ENCODE measurements at regions not wholly inside any gene's neighbourhood (a gene's known extent, or its start where the extent isn't known, plus 50 kb on each side); places are given as distances from the start of the nearest gene placed in this dataset.
"Not testable (repeated sequence)": the region's sequence is repeated elsewhere in the genome, so short reads cannot be mapped to it uniquely, and the experiment has no call there.

- no peaks in the 10 kb centered on the region for H3K36me3 ChIP-seq (ENCODE audit: control insufficient read depth, insufficient read depth, low read length, severe bottlenecking)
- DNase-seq (ENCODE audit: low read depth) = no peak
- H3K9me3 ChIP-seq (ENCODE audit: control insufficient read depth, low read length) = no peaks in the 10 kb centered on the region
- H3K4me1 ChIP-seq (ENCODE audit: control insufficient read depth, insufficient read depth, low read length) = no peaks in the 10 kb centered on the region
- H3K4me3 ChIP-seq (ENCODE audit: low read length) = no peak overlapping the region
- H3K9ac ChIP-seq (ENCODE audit: low read length) = no peak overlapping the region
- no peaks in the 10 kb centered on the region for H3K27me3 ChIP-seq (replicated peaks; ENCODE audit: control insufficient read depth, insufficient read depth, low read length)
Observed at GRCh38 chr18:78792736-78793135, 186.9 kb upstream of the SALL3 start.

- no peak for DNase-seq (ENCODE audit: low read depth)
- no peaks in the 10 kb centered on the region for H3K36me3 ChIP-seq (ENCODE audit: control insufficient read depth, insufficient read depth, low read length, severe bottlenecking)
- H3K4me3 ChIP-seq (ENCODE audit: low read length) = no peak overlapping the region
- no peak overlapping the region for H3K9ac ChIP-seq (ENCODE audit: low read length)
- no peaks in the 10 kb centered on the region for H3K4me1 ChIP-seq (ENCODE audit: control insufficient read depth, insufficient read depth, low read length)
- H3K27me3 ChIP-seq (replicated peaks; ENCODE audit: control insufficient read depth, insufficient read depth, low read length) = no peaks in the 10 kb centered on the region
- no peaks in the 10 kb centered on the region for H3K9me3 ChIP-seq (ENCODE audit: control insufficient read depth, low read length)
Observed at GRCh38 chr18:78793313-78794070, 186.1 kb upstream of the SALL3 start.

- Histone ChIP-seq H3K9ac (ENCODE audit: low read length) (no peak overlapping the region), H3K9me3 (ENCODE audit: control insufficient read depth, low read length) (no peaks in the 10 kb centered on the region), H3K4me3 (ENCODE audit: low read length) (no peak overlapping the region), H3K4me1 (ENCODE audit: control insufficient read depth, insufficient read depth, low read length) (no peaks in the 10 kb centered on the region), H3K36me3 (ENCODE audit: control insufficient read depth, insufficient read depth, low read length, severe bottlenecking) (no peaks in the 10 kb centered on the region), H3K27me3 (replicated peaks; ENCODE audit: control insufficient read depth, insufficient read depth, low read length) (no peaks in the 10 kb centered on the region)
- no peak for DNase-seq (ENCODE audit: low read depth)
Observed at GRCh38 chr18:78794071-78794430, 185.6 kb upstream of the SALL3 start.

- H3K27me3 ChIP-seq (replicated peaks; ENCODE audit: control insufficient read depth, insufficient read depth, low read length) = no peaks in the 10 kb centered on the region
- no peak for DNase-seq (ENCODE audit: low read depth)
- H3K9me3 ChIP-seq (ENCODE audit: control insufficient read depth, low read length) = no peaks in the 10 kb centered on the region
- no peaks in the 10 kb centered on the region for H3K36me3 ChIP-seq (ENCODE audit: control insufficient read depth, insufficient read depth, low read length, severe bottlenecking)
- H3K9ac ChIP-seq (ENCODE audit: low read length) = no peak overlapping the region
- H3K4me3 ChIP-seq (ENCODE audit: low read length) = no peak overlapping the region
- H3K4me1 ChIP-seq (ENCODE audit: control insufficient read depth, insufficient read depth, low read length) = no peaks in the 10 kb centered on the region
Observed at GRCh38 chr18:78796693-78797455, 182.7 kb upstream of the SALL3 start.

- no peak overlapping the region for H3K4me3 ChIP-seq (ENCODE audit: low read length)
- no peaks in the 10 kb centered on the region for H3K36me3 ChIP-seq (ENCODE audit: control insufficient read depth, insufficient read depth, low read length, severe bottlenecking)
- H3K27me3 ChIP-seq (replicated peaks; ENCODE audit: control insufficient read depth, insufficient read depth, low read length) = no peaks in the 10 kb centered on the region
- DNase-seq (ENCODE audit: low read depth) = no peak
- H3K4me1 ChIP-seq (ENCODE audit: control insufficient read depth, insufficient read depth, low read length) = no peaks in the 10 kb centered on the region
- H3K9ac ChIP-seq (ENCODE audit: low read length) = no peak overlapping the region
- H3K9me3 ChIP-seq (ENCODE audit: control insufficient read depth, low read length) = no peaks in the 10 kb centered on the region
Observed at GRCh38 chr18:78797499-78797898, 182.1 kb upstream of the SALL3 start.

- Histone ChIP-seq H3K36me3 (ENCODE audit: control insufficient read depth, insufficient read depth, low read length, severe bottlenecking) (no peaks in the 10 kb centered on the region), H3K27me3 (replicated peaks; ENCODE audit: control insufficient read depth, insufficient read depth, low read length) (no peaks in the 10 kb centered on the region), H3K4me3 (ENCODE audit: low read length) (no peak overlapping the region), H3K9ac (ENCODE audit: low read length) (no peak overlapping the region), H3K9me3 (ENCODE audit: control insufficient read depth, low read length) (no peaks in the 10 kb centered on the region), H3K4me1 (ENCODE audit: control insufficient read depth, insufficient read depth, low read length) (no peaks in the 10 kb centered on the region)
- DNase-seq (ENCODE audit: low read depth) = no peak
Observed at GRCh38 chr18:78798402-78799175, 181.0 kb upstream of the SALL3 start.

GRCh38 chr18:78799382-78800089 lies 180.1 kb upstream of the SALL3 start:
- Histone ChIP-seq H3K27me3 (replicated peaks; ENCODE audit: control insufficient read depth, insufficient read depth, low read length) (no peaks in the 10 kb centered on the region), H3K4me1 (ENCODE audit: control insufficient read depth, insufficient read depth, low read length) (no peaks in the 10 kb centered on the region), H3K9ac (ENCODE audit: low read length) (no peak overlapping the region), H3K9me3 (ENCODE audit: control insufficient read depth, low read length) (no peaks in the 10 kb centered on the region), H3K36me3 (ENCODE audit: control insufficient read depth, insufficient read depth, low read length, severe bottlenecking) (no peaks in the 10 kb centered on the region), H3K4me3 (ENCODE audit: low read length) (no peak overlapping the region)
- no peak for DNase-seq (ENCODE audit: low read depth)

- H3K9me3 ChIP-seq (ENCODE audit: control insufficient read depth, low read length); H3K36me3 ChIP-seq (ENCODE audit: control insufficient read depth, insufficient read depth, low read length, severe bottlenecking); DNase-seq (ENCODE audit: low read depth); H3K9ac ChIP-seq (ENCODE audit: low read length); H3K4me3 ChIP-seq (ENCODE audit: low read length); H3K27me3 ChIP-seq (replicated peaks; ENCODE audit: control insufficient read depth, insufficient read depth, low read length); H3K4me1 ChIP-seq (ENCODE audit: control insufficient read depth, insufficient read depth, low read length): not testable (repeated sequence)
Observed at GRCh38 chr18:78800102-78800851, 179.3 kb upstream of the SALL3 start.

GRCh38 chr18:78801011-78801410 lies 178.6 kb upstream of the SALL3 start:
- H3K9ac ChIP-seq (ENCODE audit: low read length) = no peak overlapping the region
- no peaks in the 10 kb centered on the region for H3K27me3 ChIP-seq (replicated peaks; ENCODE audit: control insufficient read depth, insufficient read depth, low read length)
- no peaks in the 10 kb centered on the region for H3K4me1 ChIP-seq (ENCODE audit: control insufficient read depth, insufficient read depth, low read length)
- H3K4me3 ChIP-seq (ENCODE audit: low read length) = no peak overlapping the region
- H3K9me3 ChIP-seq (ENCODE audit: control insufficient read depth, low read length) = no peaks in the 10 kb centered on the region
- DNase-seq (ENCODE audit: low read depth) = no peak
- no peaks in the 10 kb centered on the region for H3K36me3 ChIP-seq (ENCODE audit: control insufficient read depth, insufficient read depth, low read length, severe bottlenecking)

- Histone ChIP-seq H3K27me3 (replicated peaks; ENCODE audit: control insufficient read depth, insufficient read depth, low read length) (no peaks in the 10 kb centered on the region), H3K9ac (ENCODE audit: low read length) (no peak overlapping the region), H3K4me1 (ENCODE audit: control insufficient read depth, insufficient read depth, low read length) (no peaks in the 10 kb centered on the region), H3K4me3 (ENCODE audit: low read length) (no peak overlapping the region), H3K9me3 (ENCODE audit: control insufficient read depth, low read length) (no peaks in the 10 kb centered on the region), H3K36me3 (ENCODE audit: control insufficient read depth, insufficient read depth, low read length, severe bottlenecking) (no peaks in the 10 kb centered on the region)
- DNase-seq (ENCODE audit: low read depth) = no peak
Observed at GRCh38 chr18:78803104-78803503, 176.5 kb upstream of the SALL3 start.
